OCI-LY1 (cell line): ENCODE measurements at regions not wholly inside any gene's neighbourhood (a gene's known extent, or its start where the extent isn't known, plus 50 kb on each side); places are given as distances from the start of the nearest gene placed in this dataset.

ENCODE experiments used
- CTCF ChIP-seq: fragments of 200-600 bp; sonication (generic), shearing (Covaris generic); IDR thresholded peaks from 2 replicates; pipeline ENCODE4 v1.5.1; 2017; ENCODE audit warnings: mild to moderate bottlenecking, antibody characterized with exemption, low read length, moderate library complexity, mixed read lengths
- EZH2 ChIP-seq: fragments of 200-600 bp; sonication (generic), shearing (Covaris generic); IDR thresholded peaks from 2 replicates; pipeline ENCODE4 v1.8.0; 2017; ENCODE audit warnings: borderline replicate concordance, mixed run types, mild to moderate bottlenecking, antibody characterized with exemption, low read length, moderate library complexity, mixed read lengths

GRCh38 chr3:82521657-82522056 is 760.2 kb upstream of the GBE1 start:
- no peak for TF ChIP-seq CTCF
- no peak for TF ChIP-seq EZH2
